ENCODE measurements at regions not wholly inside any gene's neighbourhood (a gene's known extent, or its start where the extent isn't known, plus 50 kb on each side); places are given as distances from the start of the nearest gene placed in this dataset.

DNA sequence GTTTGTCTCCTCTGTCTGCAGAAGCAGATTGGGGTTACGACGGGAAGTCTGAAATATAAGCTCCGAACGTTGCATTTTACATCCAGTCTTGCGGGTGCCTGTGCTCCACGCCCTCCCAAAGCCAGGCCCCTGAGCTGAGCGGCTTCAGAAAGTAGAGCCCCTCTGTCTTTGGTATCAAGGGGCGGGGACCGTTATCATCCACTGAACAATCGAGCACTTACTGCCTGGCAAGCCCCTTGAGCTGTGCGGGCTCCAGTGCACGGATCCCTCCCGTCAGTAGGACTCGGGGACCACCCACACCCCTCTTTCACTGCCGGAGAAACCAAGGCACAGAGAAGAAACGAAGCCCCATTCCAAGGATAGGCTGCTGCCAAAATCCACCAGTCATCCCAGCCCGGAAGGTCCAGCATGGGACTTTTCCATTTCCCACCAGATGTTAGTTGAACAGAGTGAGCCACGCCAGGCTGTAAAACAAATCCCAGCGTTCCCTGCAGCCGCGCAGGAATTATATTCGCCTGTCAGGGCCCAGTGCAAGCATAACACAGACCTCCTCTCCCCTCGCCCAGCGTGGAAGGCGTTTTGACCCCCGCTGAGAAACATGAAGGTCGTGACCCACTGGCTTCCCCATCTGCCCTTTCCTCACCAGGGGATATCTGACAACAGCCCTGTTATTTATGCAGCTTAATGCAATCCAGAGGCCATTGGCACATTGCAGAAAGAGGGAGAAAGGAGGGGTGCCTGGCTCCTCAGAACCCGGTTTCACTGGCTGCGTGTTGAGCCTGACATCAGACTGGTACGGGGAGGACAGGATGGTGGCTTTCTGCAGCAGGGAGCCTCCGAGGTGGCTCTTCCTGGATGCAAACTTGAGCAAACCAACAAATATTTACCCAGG lies 212.2 kb upstream of the FOXF1 start:
- no peak for DNase-seq (ENCODE audit: low read depth)

DNA sequence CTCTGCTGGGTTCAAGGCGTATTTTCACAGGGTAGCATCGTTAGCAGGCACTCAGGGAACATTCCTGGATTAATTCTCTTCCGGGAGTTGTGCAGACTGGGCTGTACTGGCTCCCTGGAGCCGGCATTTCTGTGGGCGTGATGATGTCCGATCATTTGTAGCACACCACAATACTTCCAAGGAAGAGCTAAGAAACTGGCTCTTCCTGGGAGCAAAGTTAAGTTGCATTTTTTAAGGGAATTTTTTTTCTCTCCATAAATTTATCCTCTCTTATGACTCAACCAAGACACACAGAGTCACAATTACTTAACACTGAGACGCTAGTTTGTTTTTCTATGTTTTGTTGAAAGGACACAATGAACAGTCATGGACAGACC lies 211.6 kb upstream of the FOXF1 start:
- no peak for DNase-seq (ENCODE audit: low read depth)

DNA sequence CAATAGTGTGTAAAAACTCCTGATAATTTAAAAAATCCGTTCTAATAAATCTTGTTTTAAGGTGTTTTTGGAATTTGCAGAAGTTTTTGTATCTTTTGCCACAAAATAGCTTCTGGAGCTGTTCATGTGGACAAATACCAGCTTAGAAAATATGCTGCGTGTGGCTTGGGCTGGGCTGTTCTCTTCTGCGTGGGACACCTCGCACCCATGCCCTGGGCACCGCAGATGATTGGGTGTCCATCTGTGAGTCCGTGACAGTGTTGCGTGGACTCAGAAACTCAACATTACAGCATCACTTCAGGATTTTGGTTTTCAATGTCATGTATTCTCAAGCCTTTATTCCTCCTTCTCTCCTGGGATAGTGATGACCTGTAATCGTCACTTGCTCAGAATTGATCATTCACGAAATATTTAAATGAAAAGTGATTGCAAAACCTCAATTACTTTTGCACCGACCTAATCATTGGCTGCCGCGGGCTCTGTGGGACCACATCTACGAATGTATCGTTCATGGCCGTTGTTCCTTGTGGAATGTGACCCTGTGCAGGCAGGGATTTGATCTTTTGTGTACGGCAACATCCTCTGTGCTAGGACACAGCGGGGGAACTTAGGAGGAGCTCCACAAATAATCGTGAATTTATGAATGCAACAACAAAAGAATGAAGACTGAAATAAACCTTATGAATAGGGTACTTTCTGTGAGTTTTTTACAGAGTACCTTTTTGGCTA lies 210.3 kb upstream of the FOXF1 start:
- DNase-seq (ENCODE audit: low read depth): no peak

DNA sequence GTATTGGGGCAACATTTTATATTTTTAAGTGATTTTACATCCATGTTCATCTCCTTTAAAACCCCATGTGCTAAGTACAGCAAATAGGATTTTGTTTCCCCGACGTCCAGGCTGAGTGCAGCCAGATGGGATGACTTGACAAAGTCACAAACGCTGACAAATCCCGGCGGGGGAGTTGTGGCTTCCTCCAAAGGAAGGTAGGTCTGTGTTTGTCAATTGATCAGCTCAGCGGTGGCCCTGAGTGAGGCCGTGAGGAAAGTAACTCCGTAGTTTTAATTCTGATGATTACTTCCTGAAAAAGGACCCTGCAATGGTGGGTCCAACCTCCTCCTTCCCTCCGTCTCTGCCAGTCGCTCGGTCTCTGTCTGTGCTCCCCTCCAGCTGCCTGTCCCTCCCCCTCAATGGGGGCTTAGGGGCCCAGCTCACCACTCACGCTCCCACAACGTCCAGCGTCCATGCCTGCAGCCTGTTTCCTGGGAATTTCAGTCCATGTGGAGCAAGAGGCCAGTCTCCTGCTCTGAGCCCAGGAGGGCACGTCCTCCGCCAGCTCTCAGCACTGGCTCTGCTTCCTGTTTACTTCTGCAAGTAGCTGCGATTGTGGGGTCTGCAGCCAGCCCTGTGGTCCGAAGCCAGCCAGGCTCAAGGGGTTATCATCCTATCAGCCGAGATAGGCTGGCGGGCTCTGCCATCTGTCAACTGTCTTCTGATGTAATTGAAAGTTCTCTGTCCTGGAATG lies 209.4 kb upstream of the FOXF1 start:
- no peak for DNase-seq (ENCODE audit: low read depth)

DNA sequence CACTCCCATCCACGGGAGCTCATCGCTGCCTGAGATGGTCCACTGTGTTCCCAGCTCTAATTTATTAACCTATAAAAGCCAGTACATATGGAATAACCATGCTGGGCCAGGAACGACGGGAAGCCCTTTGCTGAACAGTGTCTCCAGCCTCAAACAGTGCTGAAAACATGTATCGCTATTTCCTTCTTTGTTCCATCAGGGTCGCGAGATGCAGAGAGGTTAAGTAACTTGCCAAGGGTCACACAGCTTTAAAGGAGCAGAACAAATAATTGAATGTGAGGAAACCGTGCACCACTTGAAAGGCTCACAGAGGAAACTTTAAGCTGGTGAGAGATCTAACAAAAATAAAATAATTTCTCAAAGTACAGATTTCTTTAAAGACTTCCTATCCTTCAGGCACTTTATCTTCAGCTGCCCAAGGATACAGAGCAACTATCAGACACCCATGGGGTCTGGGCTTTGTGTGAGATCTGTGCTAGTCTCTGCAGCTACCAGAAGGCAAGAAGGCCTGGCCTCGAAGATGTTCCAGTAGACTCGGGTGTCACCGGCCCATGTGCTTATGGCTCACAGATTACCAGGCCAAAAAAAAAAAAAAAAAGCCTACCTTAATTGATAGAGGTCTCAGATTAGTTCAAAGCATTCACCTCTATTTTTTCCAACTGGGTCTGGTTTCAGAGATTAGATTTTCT lies 207.8 kb upstream of the FOXF1 start:
- DNase-seq (ENCODE audit: low read depth): no peak

DNA sequence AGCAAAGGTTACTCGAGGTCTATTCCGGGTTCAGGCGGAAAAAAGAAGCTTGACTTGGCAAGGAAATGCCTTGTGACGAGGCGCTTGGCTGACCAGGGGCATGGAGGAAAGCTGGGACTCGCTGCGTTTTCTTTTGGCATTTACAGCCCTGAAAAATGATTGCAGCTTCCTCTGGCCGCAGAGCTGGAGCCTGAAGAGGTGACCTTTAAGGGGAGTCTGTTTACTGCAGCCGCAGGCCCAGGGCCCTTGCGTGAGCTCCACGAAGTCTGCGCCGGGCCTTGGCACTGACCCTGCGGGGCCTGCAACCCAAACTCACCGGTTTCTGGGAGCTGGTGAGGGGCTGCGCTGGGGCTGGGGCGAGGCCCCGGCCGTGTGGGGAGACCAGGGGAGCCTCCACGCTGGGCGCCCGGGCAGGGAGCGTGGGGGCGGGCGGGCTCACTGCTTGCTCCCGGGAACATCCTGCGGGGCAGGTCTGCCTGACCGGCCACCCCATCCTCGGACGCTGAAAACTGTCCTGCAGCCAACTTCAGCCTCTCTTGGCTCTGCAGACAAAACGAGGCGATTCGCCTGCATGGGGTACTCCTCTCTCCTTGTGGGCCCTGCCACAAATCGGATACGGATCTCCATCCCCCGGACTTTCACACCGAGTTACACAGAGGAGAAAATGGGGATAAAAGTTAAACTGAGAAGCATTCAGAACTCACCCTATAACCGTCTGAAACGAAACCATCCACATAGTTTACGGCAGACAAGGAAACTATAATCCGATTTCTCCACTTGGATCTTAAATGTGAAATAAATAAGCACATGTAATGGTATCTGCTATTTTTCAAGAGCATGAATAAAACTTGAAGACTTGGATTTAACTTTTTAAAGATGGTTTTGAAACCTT lies 206.3 kb upstream of the FOXF1 start:
- DNase-seq (ENCODE audit: low read depth): no peak

DNA sequence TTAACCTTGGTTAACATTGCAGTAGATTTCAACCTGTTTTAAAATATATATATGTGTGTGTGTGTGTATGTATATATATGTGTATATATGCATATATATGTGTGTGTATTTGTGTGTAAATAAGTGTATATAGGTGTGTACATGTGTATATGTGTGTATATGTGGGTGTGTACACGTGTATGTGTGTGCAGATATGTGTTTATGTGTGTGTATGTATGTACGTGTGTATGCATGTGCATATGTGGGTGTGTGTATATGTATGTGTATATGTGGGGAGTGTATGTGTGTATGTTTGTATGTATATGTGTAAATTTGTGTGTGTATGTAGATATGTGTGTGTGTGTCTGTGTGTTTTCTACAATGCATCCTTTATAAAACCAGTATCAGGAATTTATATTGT lies 205.5 kb upstream of the FOXF1 start:
- DNase-seq (ENCODE audit: low read depth): no peak

DNA sequence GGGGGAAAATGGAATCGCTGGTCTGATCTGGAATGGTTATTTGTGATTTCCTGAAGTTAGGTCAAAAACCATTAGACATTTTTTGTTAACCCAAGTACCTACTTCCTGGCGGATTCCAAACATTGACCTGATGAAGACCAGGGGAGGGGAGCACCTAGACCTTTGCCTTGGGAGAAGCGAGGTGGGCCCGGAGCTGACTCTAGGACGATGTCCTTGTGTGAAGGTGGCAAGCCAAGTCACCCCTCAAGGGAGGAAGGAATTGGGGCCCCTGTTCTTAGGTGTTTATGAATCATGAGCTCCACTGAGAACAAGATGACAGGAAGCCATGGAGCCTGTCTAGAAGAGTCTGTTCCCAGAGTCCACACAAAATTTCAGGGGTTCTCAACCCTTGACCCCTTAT lies 204.9 kb upstream of the FOXF1 start:
- DNase-seq (ENCODE audit: low read depth): no peak

DNA sequence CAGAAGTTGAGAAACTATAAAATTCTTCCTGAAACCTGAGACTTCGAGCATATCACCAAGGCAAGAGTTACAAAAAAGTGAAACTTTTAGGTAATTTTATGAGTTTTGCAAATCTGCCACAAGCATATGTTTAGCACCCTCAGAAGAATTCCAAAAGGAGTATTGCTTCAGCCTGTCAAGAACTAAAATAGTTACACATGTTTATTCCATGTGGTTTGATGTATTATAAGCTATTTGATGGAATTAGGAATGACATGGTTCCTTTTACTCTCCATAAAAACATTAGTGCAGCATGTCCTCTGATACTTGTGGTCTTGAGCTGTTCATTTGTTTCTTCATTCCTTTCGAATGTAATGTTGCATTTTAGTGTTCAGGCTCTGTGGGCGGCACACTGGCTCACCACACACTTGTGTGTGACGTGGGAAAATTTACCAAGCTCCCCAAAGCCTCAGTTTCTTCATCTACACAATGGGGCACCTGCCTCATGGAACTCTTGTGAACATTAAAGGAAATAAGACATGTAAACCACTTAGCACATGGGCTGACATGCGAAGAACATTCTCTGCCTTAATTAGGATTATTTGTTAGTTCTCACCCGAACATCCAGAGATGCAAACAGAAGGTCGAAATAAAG lies 204.2 kb upstream of the FOXF1 start:
- DNase-seq (ENCODE audit: low read depth): no peak

DNA sequence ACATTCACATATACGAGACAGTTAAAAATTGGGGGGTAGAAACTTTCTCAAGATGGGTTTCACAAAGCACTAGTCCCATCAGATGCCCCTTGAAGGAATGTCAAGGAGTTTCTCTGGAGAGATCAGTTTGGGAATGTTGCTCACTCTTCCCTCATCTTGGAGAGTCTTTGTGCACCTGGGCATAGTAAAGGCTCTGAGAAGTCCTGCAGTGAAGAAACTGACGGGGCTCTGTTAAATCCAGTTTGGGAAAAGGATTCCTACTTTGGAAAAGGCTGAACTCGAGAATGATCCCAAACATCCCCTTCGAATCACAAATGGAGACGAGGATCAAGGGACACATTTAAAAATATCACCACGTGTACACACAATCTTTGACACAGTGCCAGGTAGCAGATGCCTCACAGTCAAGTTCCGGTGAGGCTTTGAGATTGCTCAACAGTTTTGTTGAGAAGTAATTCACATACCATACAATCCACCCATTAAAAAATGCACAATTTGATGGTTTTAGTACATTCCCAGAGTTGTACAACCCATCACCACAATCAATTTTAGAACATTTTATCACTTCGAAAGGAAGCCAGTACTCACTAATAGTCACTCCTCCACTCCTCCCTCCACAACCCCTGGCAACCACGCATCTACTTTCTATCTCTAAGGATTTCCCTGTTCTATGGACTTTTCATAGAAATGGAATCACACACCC lies 203.4 kb upstream of the FOXF1 start:
- DNase-seq (ENCODE audit: low read depth): no peak

DNA sequence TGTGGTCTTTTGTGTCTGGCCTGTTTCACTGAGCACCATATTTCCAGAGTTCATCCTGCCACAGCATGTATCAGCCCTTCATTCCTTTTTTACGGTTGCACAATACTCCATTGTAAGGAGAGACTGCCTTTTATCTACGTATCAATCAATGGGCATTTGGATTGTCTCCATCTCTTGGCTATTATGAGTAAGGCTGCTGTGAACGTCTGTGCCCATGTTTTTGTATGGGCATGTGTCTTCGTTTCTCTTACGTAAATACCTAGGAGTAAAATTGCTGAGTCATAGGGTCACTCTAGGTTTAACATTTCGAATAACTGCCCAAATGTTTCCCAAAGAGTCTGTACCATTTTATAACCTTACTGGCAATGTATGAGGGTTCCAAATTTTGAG lies 202.8 kb upstream of the FOXF1 start:
- DNase-seq (ENCODE audit: low read depth): no peak

DNA sequence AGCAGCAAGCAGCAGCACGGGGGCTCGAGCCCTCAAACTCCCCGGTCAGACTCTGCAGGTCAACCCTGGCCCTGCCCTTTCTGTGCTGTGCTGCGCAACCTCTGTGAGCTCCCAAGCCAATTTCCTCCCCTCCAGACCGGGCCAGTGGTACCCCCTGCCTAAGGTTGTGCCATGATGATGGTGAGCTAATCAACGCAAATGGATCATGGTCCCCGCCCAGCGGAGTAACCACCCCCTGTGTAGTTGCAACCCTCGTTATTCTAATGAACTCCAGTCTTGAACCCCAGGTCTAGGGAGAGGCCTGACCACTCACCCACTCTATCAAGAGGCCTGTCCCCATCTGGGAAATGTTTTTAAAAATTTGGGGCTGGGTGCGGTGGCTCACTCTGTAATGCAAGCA lies 201.8 kb upstream of the FOXF1 start:
- no peak for DNase-seq (ENCODE audit: low read depth)

DNA sequence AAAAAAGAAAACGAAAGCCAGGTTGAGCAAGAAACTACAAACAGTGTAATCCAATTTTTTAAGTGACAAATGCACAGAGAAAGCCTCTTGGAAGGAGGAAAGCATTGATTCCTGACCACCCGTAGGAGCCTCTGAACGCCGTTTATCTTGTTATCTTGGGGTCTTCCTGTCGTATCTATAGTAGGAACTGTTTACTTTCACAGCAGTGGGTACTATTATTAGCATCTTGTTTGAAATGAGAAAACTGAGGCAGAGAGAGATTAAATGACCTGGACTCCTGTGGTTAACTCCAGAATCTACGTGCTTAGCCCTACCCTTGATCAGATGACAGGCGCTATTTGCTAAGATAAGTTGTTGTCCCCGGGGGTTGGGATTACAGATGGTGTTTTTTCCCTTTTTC lies 196.7 kb upstream of the FOXF1 start:
- DNase-seq (ENCODE audit: low read depth): no peak

DNA sequence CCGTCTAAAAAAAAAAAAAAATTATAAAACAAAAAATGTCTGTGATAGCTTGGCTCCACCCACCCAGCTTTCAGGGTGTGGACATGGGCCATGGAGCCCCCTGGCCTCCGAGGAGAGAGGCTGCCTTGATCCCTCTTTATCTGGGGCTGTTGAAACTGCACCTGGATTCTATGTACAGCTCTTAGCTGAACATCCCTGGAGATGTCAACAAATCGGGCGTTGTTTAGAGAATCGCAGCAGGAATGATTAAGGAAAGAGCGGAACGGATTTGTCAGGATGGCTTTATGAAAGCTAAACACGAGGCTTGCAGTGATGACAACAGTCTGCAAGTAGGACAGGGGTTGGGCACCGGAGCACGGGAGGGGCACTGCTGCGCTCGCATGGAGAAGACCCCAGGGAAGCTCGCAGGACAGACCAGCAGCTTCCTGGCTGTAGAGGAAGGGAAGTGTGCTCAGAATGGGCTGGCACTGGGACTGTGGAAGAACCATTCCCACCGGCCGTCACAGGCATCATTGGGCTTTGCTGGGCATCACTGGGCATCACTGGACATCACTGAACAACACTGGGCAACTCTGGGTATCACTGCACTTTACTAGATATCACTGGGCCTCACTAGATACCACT lies 195.8 kb upstream of the FOXF1 start:
- no peak for DNase-seq (ENCODE audit: low read depth)

DNA sequence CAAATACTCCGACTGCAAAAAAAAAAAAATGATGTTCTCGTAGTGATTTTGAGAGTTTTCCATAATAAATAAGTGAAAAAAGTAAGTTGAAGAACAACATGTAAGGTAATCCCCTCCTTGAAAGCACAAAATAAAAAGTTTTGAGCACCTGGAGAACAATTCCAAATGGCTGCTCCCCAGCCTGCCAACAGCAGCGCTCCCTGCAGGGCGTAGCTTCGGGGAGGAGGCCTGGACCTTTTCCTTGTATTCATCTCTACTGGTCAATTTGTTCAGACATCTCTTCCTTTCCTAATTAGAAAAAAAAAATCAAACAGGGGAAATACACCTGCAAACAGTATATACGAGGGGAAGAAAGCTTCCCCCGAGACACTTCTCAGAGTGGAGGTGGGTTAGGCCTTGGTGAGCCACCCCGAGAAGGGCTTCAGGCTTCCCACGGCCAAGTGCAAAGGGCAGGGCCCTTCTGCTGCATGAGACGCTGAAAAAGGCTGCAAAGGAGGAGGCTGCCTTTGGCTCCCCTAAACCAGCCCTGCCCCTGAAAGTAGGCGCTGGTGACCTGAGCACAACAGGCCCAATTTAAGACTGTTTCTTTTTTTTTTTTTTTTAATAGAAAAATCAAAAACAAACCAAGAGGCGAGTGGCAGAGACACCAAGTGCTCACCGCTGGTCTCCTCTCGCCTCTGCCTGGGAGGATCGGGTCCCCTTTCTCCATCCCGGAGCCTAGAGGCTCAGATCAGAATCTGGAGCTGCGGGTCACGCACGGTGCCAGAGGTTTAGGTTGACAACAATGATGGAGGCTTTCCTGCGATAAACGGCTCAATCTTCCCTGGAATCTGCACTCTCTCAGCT lies 193.1 kb upstream of the FOXF1 start:
- DNase-seq (ENCODE audit: low read depth): no peak

DNA sequence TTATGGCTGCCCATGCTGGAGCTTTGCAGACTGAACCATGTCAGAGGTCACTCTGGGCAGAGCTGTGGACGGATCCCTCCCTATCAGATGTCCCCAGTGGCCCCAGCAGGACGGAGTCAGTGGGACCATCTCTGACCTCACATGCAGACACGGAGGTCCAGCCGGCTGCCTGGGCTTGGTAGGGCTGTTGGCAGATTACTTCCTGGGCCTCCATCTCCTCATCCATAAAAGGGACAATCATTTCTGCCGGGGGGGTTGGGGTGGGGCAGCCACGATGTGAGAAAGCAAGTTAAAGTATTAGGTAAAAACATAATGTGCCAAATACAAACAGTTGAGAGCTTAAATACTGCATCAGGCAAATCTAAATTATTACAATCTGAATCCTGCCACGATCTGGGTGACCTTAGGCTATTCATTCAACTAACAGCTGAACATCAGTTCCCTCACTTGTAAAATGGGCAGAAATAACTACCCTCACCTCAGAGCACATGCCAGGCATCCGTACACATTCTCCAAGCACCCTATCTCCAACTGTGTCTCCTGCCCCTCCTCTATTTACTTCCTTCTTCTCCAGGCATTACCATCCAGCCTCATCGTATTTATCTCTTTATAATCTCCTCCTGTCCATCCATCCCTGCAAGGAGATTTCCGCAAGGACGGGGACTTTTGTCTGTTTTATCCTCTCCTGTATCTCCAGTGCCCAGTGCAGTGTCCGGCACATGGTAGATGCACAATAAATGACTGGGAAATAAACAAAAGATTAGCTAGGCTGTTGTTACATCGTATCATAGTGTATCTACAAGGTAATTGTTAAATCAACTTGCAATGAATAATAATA lies 192.3 kb upstream of the FOXF1 start:
- no peak for DNase-seq (ENCODE audit: low read depth)

DNA sequence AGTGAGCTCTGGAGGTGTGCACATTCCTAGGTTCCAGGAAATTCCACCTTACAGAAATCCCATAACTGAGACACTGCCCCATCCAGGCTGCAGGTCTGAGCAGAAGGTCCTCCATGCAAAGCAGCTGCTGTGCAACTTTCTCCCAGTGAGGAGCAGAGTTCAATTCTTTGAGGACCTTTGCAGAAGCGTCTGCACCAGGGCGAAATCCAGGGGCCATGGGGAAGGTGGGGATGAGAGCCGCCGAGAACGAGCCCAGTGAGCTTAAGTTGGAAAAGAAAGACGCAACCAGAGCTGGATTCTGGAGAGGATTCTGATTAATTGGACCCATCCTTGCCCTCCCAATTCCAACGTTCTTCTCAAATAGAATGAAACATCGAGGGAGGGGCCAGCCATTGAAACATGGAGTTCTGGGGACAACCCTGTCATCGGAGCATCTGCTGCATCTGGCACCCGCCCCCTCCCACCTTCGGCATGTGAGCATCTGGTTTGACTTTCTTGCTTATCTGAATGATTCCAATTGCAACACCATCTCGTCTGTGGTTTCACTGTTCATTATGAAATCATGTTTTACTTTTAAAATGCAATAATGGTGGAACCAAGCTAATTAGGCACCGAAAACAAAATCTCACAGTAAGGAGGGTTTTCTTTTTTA lies 190.6 kb upstream of the FOXF1 start:
- DNase-seq (ENCODE audit: low read depth): no peak

Data from activated gamma-delta T cell treated with anti-CD3 and anti-CD28 coated beads, Interleukin-2, amount 50 U/mL, for 16 hours (primary cell).